ENCODE measurements at regions not wholly inside any gene's neighbourhood (a gene's known extent, or its start where the extent isn't known, plus 50 kb on each side); places are given as distances from the start of the nearest gene placed in this dataset.

DNA sequence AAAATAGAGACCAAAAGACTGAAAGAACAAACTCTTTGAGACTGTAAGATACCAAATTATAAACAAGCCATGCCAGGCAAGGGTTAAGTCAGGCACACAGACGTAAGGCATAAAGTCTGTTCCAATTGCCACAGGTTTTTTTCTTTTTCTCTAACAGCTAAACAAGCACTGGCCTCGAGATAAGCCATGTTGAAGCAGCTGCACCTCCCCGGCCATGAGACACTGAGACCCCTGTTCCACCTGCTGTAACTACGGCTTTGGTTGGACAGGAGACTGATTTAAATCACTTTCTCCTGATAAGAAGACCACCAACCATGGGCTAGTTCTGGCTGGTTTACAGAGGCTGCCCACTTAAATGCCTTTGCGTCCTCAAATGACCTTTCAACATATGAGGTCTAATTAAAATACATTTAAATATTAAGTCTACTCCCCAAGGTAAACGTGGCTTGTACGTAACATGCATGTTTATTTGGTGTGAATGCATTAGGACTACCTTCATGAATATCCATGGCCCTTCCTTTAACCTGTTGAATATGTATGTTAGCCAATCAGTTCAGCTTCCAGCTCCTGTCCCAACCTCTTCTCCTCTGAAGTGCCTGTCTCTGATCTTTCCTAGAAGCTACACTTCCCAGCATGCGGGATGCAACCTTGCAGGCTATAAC lies 117.2 kb downstream of the CMPK2 start:
- no peak for TF ChIP-seq YY1 (IDR thresholded peaks at IDR 0.05; ENCODE audit: low read depth, low read length)
- TF ChIP-seq KDM5A (IDR thresholded peaks at IDR 0.05; ENCODE audit: low read length) = no peak
- no peaks in the 10 kb centered on the region for H3K4me1 ChIP-seq (replicated peaks in 1 of 4; ENCODE audit: control insufficient read depth in 3 of 4, insufficient read depth in 4 of 4, low read length in 3 of 4)
- 81% methylated on average over 8 of the region's 8 CpGs; no CpG with 5 or more reads in 1 of the 2 experiments for WGBS, 2 experiments (ENCODE audit: extremely low coverage in 1 of 2, insufficient coverage in 1 of 2, insufficient read length in 1 of 2, insufficient replicate concordance in 2 of 2, low coverage in 1 of 2, low lambda C conversion rate in 2 of 2, missing lambda C conversion rate in 1 of 2)
- no peak overlapping the region for H2BK120ac ChIP-seq (replicated peaks; ENCODE audit: low read depth, low read length)
- no peak overlapping the region for H3K23ac ChIP-seq (ENCODE audit: insufficient read length)
- H4K8ac ChIP-seq (ENCODE audit: extremely low read depth, insufficient read depth, low read length) = no peak overlapping the region
- no peak overlapping the region for H3K4ac ChIP-seq (replicated peaks; ENCODE audit: insufficient read length, low read depth, low read length)
- no peak overlapping the region for H4K5ac ChIP-seq (ENCODE audit: insufficient read length, low read depth, low read length)
- H3K36me3 ChIP-seq (ENCODE audit: control insufficient read depth in 2 of 4, insufficient read depth in 4 of 4, low read length in 3 of 4) = no peaks in the 10 kb centered on the region
- no peak overlapping the region for H2AK5ac ChIP-seq (ENCODE audit: low read depth, low read length)
- H3K4me2 ChIP-seq (ENCODE audit: insufficient read depth in 1 of 2, low read depth in 2 of 2, low read length in 2 of 2) = no peak overlapping the region
- no peak overlapping the region for H3K56ac ChIP-seq (replicated peaks; ENCODE audit: insufficient read length, low read depth, low read length)
- ChIA-PET CTCF (ENCODE audit: partially characterized antibody) (interaction anchor here (0.9 to 1.0 kb wide), 2 partner anchors 12 to 30 kb away, joined by 3 read pairs; no protein-coding TSS in a partner anchor), POLR2A (ENCODE audit: partially characterized antibody) (no interaction called here)
- no peak overlapping the region for H3K18ac ChIP-seq (ENCODE audit: extremely low read depth, low read length)
- no peaks in the 10 kb centered on the region for H3K79me2 ChIP-seq (ENCODE audit: control insufficient read depth in 1 of 2, insufficient read depth in 2 of 2, low read length in 2 of 2)
- no peak overlapping the region for H2BK5ac ChIP-seq (ENCODE audit: low read depth, low read length)
- H3K14ac ChIP-seq (ENCODE audit: insufficient read length) = no peak overlapping the region
- H4K20me1 ChIP-seq (replicated peaks in 1 of 2; ENCODE audit: control insufficient read depth in 1 of 2, insufficient read depth in 2 of 2, low read length in 2 of 2) = no peaks in the 10 kb centered on the region
- no peak overlapping the region for H3K9ac ChIP-seq (replicated peaks in 1 of 4; ENCODE audit: extremely low read depth in 1 of 4, low read depth in 3 of 4, low read length in 3 of 4)
- H2BK15ac ChIP-seq (ENCODE audit: low read length) = no peak overlapping the region
- no peak overlapping the region; the same call in 1 of the 2 replicates for H2BK20ac ChIP-seq (ENCODE audit: low read length)
- no peaks in the 10 kb centered on the region for H3K79me1 ChIP-seq (ENCODE audit: low read depth, low read length)
- H3K27me3 ChIP-seq (replicated peaks in 1 of 4; ENCODE audit: control insufficient read depth in 3 of 4, extremely low read depth in 1 of 4, insufficient read depth in 3 of 4, low read length in 3 of 4) = no peaks in the 10 kb centered on the region
- H3K9me3 ChIP-seq (ENCODE audit: insufficient read depth in 2 of 2, low read depth in 1 of 2, low read length in 1 of 2) = no peaks in the 10 kb centered on the region
- no peak overlapping the region for H4K91ac ChIP-seq (replicated peaks; ENCODE audit: insufficient read length, low read length)
- DNase-seq (ENCODE audit: low read depth in 1 of 2, low spot score in 2 of 2) (no peak), FAIRE-seq (no peak)
- H2AFZ ChIP-seq (ENCODE audit: low read length) = no peak overlapping the region; the same call in 1 of the 2 replicates
- H2BK12ac ChIP-seq (ENCODE audit: low read depth, low read length) = no peak overlapping the region
- no peaks in the 10 kb centered on the region for H3K23me2 ChIP-seq (ENCODE audit: low read depth, low read length)
- H3K4me3 ChIP-seq (ENCODE audit: extremely low read depth in 1 of 4, insufficient read depth in 2 of 4, low read depth in 3 of 4, low read length in 4 of 4) = no peak overlapping the region
- H3K27ac ChIP-seq (ENCODE audit: low read depth, low read length) = no peak overlapping the region

All from H1 (cell line).